K562 (cell line): ENCODE measurements at regions not wholly inside any gene's neighbourhood (a gene's known extent, or its start where the extent isn't known, plus 50 kb on each side); places are given as distances from the start of the nearest gene placed in this dataset.

Experiments used
- CBFA2T2 ChIP-seq: fragments of 450-650 bp; conservative IDR thresholded peaks from 2 replicates; pipeline ENCODE4 v1.6.1; 2017; ENCODE audit warnings: mild to moderate bottlenecking
- DNMT1 ChIP-seq: fragments of 450-650 bp; IDR thresholded peaks from 2 replicates; pipeline ENCODE4 v1.6.1; 2016; ENCODE audit warnings: antibody characterized with exemption, mild to moderate bottlenecking
- HDAC1 ChIP-seq, 2 experiments: fragments of 450-650 bp; IDR thresholded peaks; 2 replicates each; pipeline ENCODE4 v1.6.1; 2016 to 2017; ENCODE audit warnings: inconsistent platforms in 1 of 2, mild to moderate bottlenecking in 1 of 2, moderate library complexity in 1 of 2
- RFX5 ChIP-seq: IDR thresholded peaks from 2 replicates; pipeline ENCODE4 v1.6.1; 2011; ENCODE audit warnings: low read depth, mild to moderate bottlenecking, improper control_type of control experiment, low read length
- ZNF395 ChIP-seq: fragments of 200-800 bp; sonication (Bioruptor generic); IDR thresholded peaks from 2 replicates; pipeline ENCODE4 v1.6.1; 2017; ENCODE audit warnings: missing genetic modification characterization, missing compliant biosample characterization
- ZNF609 ChIP-seq: sonication (generic); formaldehyde crosslinking; IDR thresholded peaks from 2 replicates; pipeline ENCODE4 v1.8.1; 2023; ENCODE audit warnings: missing genetic modification reagents, mild to moderate bottlenecking, borderline replicate concordance

DNA sequence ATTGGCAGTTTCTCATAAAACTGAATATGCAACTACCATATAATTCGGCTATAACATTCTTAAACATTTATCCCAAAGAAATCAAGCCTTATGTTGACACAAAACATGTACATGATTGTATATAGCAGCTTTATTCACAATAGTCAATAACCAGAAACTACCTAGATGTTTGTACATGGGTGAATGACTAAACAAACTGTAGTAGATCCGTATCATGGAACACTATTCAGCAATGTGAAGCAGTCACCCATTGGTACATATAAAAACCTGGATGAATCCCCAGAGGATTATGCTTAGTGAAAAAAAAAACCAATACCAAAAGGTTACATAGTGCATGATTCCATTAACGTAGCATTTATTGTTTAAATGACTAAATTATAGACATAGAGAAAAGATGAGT, 471.7 kb upstream of the KLHL1 start (continued):
- TF ChIP-seq ZNF395 (CRISPR knock-in tag) (no peak), RFX5 (no peak), ZNF609 (CRISPR knock-in tag) (no peak), CBFA2T2 (no peak), DNMT1 (no peak), HDAC1 (IDR thresholded peaks at IDR 0.05) (no peak)
